ENCODE measurements at regions not wholly inside any gene's neighbourhood (a gene's known extent, or its start where the extent isn't known, plus 50 kb on each side); places are given as distances from the start of the nearest gene placed in this dataset.

GRCh38 chr13:106794117-106794516 is 226.2 kb upstream of the ARGLU1 start:
- H3K27ac ChIP-seq, result no peak overlapping the region
- no peaks in the 10 kb centered on the region for H3K9me3 ChIP-seq (ENCODE audit: severe bottlenecking)
- H3K36me3 ChIP-seq, result no peaks in the 10 kb centered on the region
- no peak for TF ChIP-seq CTCF (IDR thresholded peaks at IDR 0.05; ENCODE audit: low read depth, low read length)
- no peaks in the 10 kb centered on the region for H3K27me3 ChIP-seq (ENCODE audit: insufficient read depth, low read depth, severe bottlenecking)
- H3K4me3 ChIP-seq (ENCODE audit: low read depth, low read length), result no peak overlapping the region
- no peak for DNase-seq

GRCh38 chr13:106789911-106790310 is 222.0 kb upstream of the ARGLU1 start:
- Histone ChIP-seq H3K4me3 (ENCODE audit: low read depth, low read length) (no peak overlapping the region), H3K36me3 (no peaks in the 10 kb centered on the region), H3K27me3 (ENCODE audit: insufficient read depth, low read depth, severe bottlenecking) (no peaks in the 10 kb centered on the region), H3K9me3 (ENCODE audit: severe bottlenecking) (peaks cover 3% of the 10 kb centered on the region), H3K27ac (no peak overlapping the region)
- no peak for TF ChIP-seq CTCF (IDR thresholded peaks at IDR 0.05; ENCODE audit: low read depth, low read length)
- DNase-seq, result no peak

GRCh38 chr13:106786006-106786563 is 218.1 kb upstream of the ARGLU1 start:
- no peak overlapping the region for H3K27ac ChIP-seq
- no peaks in the 10 kb centered on the region for H3K36me3 ChIP-seq
- no peak overlapping the region for H3K4me3 ChIP-seq (ENCODE audit: low read depth, low read length)
- H3K9me3 ChIP-seq (ENCODE audit: severe bottlenecking), result peaks cover 3% of the 10 kb centered on the region
- no peak for TF ChIP-seq CTCF (IDR thresholded peaks at IDR 0.05; ENCODE audit: low read depth, low read length)
- H3K27me3 ChIP-seq (ENCODE audit: insufficient read depth, low read depth, severe bottlenecking), result no peaks in the 10 kb centered on the region
- DNase-seq, result no peak

GRCh38 chr13:106774621-106775020 is 206.7 kb upstream of the ARGLU1 start:
- Histone ChIP-seq H3K27ac (no peak overlapping the region), H3K9me3 (ENCODE audit: severe bottlenecking) (no peaks in the 10 kb centered on the region), H3K4me3 (ENCODE audit: low read depth, low read length) (no peak overlapping the region), H3K36me3 (no peaks in the 10 kb centered on the region), H3K27me3 (ENCODE audit: insufficient read depth, low read depth, severe bottlenecking) (peaks cover 9% of the 10 kb centered on the region)
- no peak for DNase-seq
- TF ChIP-seq CTCF (IDR thresholded peaks at IDR 0.05; ENCODE audit: low read depth, low read length), result no peak

GRCh38 chr13:106772006-106772601 is 204.2 kb upstream of the ARGLU1 start:
- Histone ChIP-seq H3K27me3 (ENCODE audit: insufficient read depth, low read depth, severe bottlenecking) (peaks cover 9% of the 10 kb centered on the region), H3K9me3 (ENCODE audit: severe bottlenecking) (peaks cover 2% of the 10 kb centered on the region), H3K36me3 (no peaks in the 10 kb centered on the region), H3K4me3 (ENCODE audit: low read depth, low read length) (no peak overlapping the region), H3K27ac (no peak overlapping the region)
- TF ChIP-seq CTCF (IDR thresholded peaks at IDR 0.05; ENCODE audit: low read depth, low read length), result no peak
- DNase-seq, result no peak

GRCh38 chr13:106768991-106769390 is 201.1 kb upstream of the ARGLU1 start:
- Histone ChIP-seq H3K27me3 (ENCODE audit: insufficient read depth, low read depth, severe bottlenecking) (peaks cover 1% of the 10 kb centered on the region), H3K36me3 (no peaks in the 10 kb centered on the region), H3K4me3 (ENCODE audit: low read depth, low read length) (no peak overlapping the region), H3K9me3 (ENCODE audit: severe bottlenecking) (peaks cover 2% of the 10 kb centered on the region), H3K27ac (no peak overlapping the region)
- TF ChIP-seq CTCF (IDR thresholded peaks at IDR 0.05; ENCODE audit: low read depth, low read length), result no peak
- DNase-seq, result no peak

All from WERI-Rb-1 (cell line).